ENCODE measurements at regions not wholly inside any gene's neighbourhood (a gene's known extent, or its start where the extent isn't known, plus 50 kb on each side); places are given as distances from the start of the nearest gene placed in this dataset.

GRCh38 chr1:37123276-37124115 is 89.2 kb upstream of the GRIK3 start:
- H3K4me1 ChIP-seq (ENCODE audit: control insufficient read depth in 1 of 2, insufficient read depth in 2 of 2, low read length in 2 of 2): no peaks in the 10 kb centered on the region
- no peak overlapping the region for H3K4me3 ChIP-seq (ENCODE audit: low read length in 2 of 2)
- ATAC-seq (ENCODE audit: low FRiP score): no peak
- no peak for DNase-seq
- intact Hi-C loops (cut with DNase I): no loop called here
- H3K36me3 ChIP-seq (ENCODE audit: control insufficient read depth in 1 of 2, insufficient read depth in 2 of 2, low read length in 1 of 2): no peaks in the 10 kb centered on the region
- WGBS, 2 donors: 60 to 68% methylated on average over 9 of the region's 9 CpGs
- peaks cover 10% of the 10 kb centered on the region for H3K9me3 ChIP-seq (ENCODE audit: control insufficient read depth, low read length)
- H3K27ac ChIP-seq (ENCODE audit: low read depth in 1 of 2, low read length in 2 of 2): no peak overlapping the region
- H3K27me3 ChIP-seq (ENCODE audit: control insufficient read depth in 1 of 2, insufficient read depth in 2 of 2, low read length in 1 of 2): no peaks in the 10 kb centered on the region

GRCh38 chr1:37124501-37124900 is 90.2 kb upstream of the GRIK3 start:
- no peak overlapping the region for H3K4me3 ChIP-seq (ENCODE audit: low read length in 2 of 2)
- H3K36me3 ChIP-seq (ENCODE audit: control insufficient read depth in 1 of 2, insufficient read depth in 2 of 2, low read length in 1 of 2): no peaks in the 10 kb centered on the region
- H3K27ac ChIP-seq (ENCODE audit: low read depth in 1 of 2, low read length in 2 of 2): no peak overlapping the region
- no peaks in the 10 kb centered on the region for H3K4me1 ChIP-seq (ENCODE audit: control insufficient read depth in 1 of 2, insufficient read depth in 2 of 2, low read length in 2 of 2)
- 43 to 45% methylated on average over 6 of the region's 6 CpGs for WGBS, 2 donors
- ATAC-seq (ENCODE audit: low FRiP score): no peak
- intact Hi-C loops (cut with DNase I): no loop called here
- DNase-seq: no peak
- no peaks in the 10 kb centered on the region for H3K27me3 ChIP-seq (ENCODE audit: control insufficient read depth in 1 of 2, insufficient read depth in 2 of 2, low read length in 1 of 2)
- peaks cover 10% of the 10 kb centered on the region for H3K9me3 ChIP-seq (ENCODE audit: control insufficient read depth, low read length)

- no peaks in the 10 kb centered on the region for H3K36me3 ChIP-seq (ENCODE audit: control insufficient read depth in 1 of 2, insufficient read depth in 2 of 2, low read length in 1 of 2)
- 65 to 68% methylated on average over 3 of the region's 3 CpGs for WGBS, 2 donors
Observed at GRCh38 chr1:37125295-37125694, 91.0 kb upstream of the GRIK3 start.

GRCh38 chr1:37127254-37127748 is 93.0 kb upstream of the GRIK3 start:
- 65 to 73% methylated on average over 3 of the region's 3 CpGs for WGBS, 2 donors
- no peak overlapping the region for H3K27ac ChIP-seq (ENCODE audit: low read depth in 1 of 2, low read length in 2 of 2)
- ATAC-seq (ENCODE audit: low FRiP score): no peak

More at GRCh38 chr1:37125295-37125694, 91.0 kb upstream of the GRIK3 start:
- intact Hi-C loops (cut with DNase I): no loop called here
- no peaks in the 10 kb centered on the region for H3K27me3 ChIP-seq (ENCODE audit: control insufficient read depth in 1 of 2, insufficient read depth in 2 of 2, low read length in 1 of 2)
- DNase-seq (no peak), ATAC-seq (ENCODE audit: low FRiP score) (no peak)
- H3K9me3 ChIP-seq (ENCODE audit: control insufficient read depth, low read length): peaks cover 10% of the 10 kb centered on the region
- no peak overlapping the region for H3K27ac ChIP-seq (ENCODE audit: low read depth in 1 of 2, low read length in 2 of 2)
- H3K4me3 ChIP-seq (ENCODE audit: low read length in 2 of 2): no peak overlapping the region
- H3K4me1 ChIP-seq (ENCODE audit: control insufficient read depth in 1 of 2, insufficient read depth in 2 of 2, low read length in 2 of 2): no peaks in the 10 kb centered on the region

GRCh38 chr1:37128091-37128490 is 93.8 kb upstream of the GRIK3 start:
- Histone ChIP-seq H3K27ac (ENCODE audit: low read depth in 1 of 2, low read length in 2 of 2) (no peak overlapping the region), H3K4me1 (ENCODE audit: control insufficient read depth in 1 of 2, insufficient read depth in 2 of 2, low read length in 2 of 2) (no peaks in the 10 kb centered on the region), H3K9me3 (ENCODE audit: control insufficient read depth, low read length) (peaks cover 2% of the 10 kb centered on the region), H3K27me3 (ENCODE audit: control insufficient read depth in 1 of 2, insufficient read depth in 2 of 2, low read length in 1 of 2) (no peaks in the 10 kb centered on the region), H3K36me3 (ENCODE audit: control insufficient read depth in 1 of 2, insufficient read depth in 2 of 2, low read length in 1 of 2) (no peaks in the 10 kb centered on the region), H3K4me3 (ENCODE audit: low read length in 2 of 2) (no peak overlapping the region)
- DNase-seq: no peak
- WGBS, 2 donors: 80 to 86% methylated on average over 6 of the region's 6 CpGs
- ATAC-seq (ENCODE audit: low FRiP score): no peak
- intact Hi-C loops (cut with DNase I): no loop called here

More at GRCh38 chr1:37127254-37127748, 93.0 kb upstream of the GRIK3 start:
- H3K36me3 ChIP-seq (ENCODE audit: control insufficient read depth in 1 of 2, insufficient read depth in 2 of 2, low read length in 1 of 2): no peaks in the 10 kb centered on the region
- intact Hi-C loops (cut with DNase I): no loop called here
- no peak overlapping the region for H3K4me3 ChIP-seq (ENCODE audit: low read length in 2 of 2)
- H3K4me1 ChIP-seq (ENCODE audit: control insufficient read depth in 1 of 2, insufficient read depth in 2 of 2, low read length in 2 of 2): no peaks in the 10 kb centered on the region
- DNase-seq: no peak
- no peaks in the 10 kb centered on the region for H3K27me3 ChIP-seq (ENCODE audit: control insufficient read depth in 1 of 2, insufficient read depth in 2 of 2, low read length in 1 of 2)
- peaks cover 8% of the 10 kb centered on the region for H3K9me3 ChIP-seq (ENCODE audit: control insufficient read depth, low read length)

- no peak for ATAC-seq (ENCODE audit: low FRiP score)
- Histone ChIP-seq H3K9me3 (ENCODE audit: control insufficient read depth, low read length) (no peaks in the 10 kb centered on the region), H3K27me3 (ENCODE audit: control insufficient read depth in 1 of 2, insufficient read depth in 2 of 2, low read length in 1 of 2) (peaks cover 0 to 2% of the 10 kb centered on the region in 2 donors), H3K27ac (ENCODE audit: low read depth in 1 of 2, low read length in 2 of 2) (no peak overlapping the region), H3K4me3 (ENCODE audit: low read length in 2 of 2) (no peak overlapping the region), H3K36me3 (ENCODE audit: control insufficient read depth in 1 of 2, insufficient read depth in 2 of 2, low read length in 1 of 2) (no peaks in the 10 kb centered on the region), H3K4me1 (ENCODE audit: control insufficient read depth in 1 of 2, insufficient read depth in 2 of 2, low read length in 2 of 2) (no peaks in the 10 kb centered on the region)
- intact Hi-C loops (cut with DNase I): no loop called here
- no peak for DNase-seq
- 61% methylated on average over 5 of the region's 5 CpGs for WGBS, 2 donors
Observed at GRCh38 chr1:37130221-37130948, 96.1 kb upstream of the GRIK3 start.

- H3K27ac ChIP-seq (ENCODE audit: low read depth in 1 of 2, low read length in 2 of 2): no peak overlapping the region
- ATAC-seq (ENCODE audit: low FRiP score) (no peak), DNase-seq (no peak)
- no peaks in the 10 kb centered on the region for H3K4me1 ChIP-seq (ENCODE audit: control insufficient read depth in 1 of 2, insufficient read depth in 2 of 2, low read length in 2 of 2)
- WGBS, 2 donors: 59 to 69% methylated on average over 5 of the region's 5 CpGs
- intact Hi-C loops (cut with DNase I): no loop called here
- peaks cover 0 to 2% of the 10 kb centered on the region in 2 donors for H3K27me3 ChIP-seq (ENCODE audit: control insufficient read depth in 1 of 2, insufficient read depth in 2 of 2, low read length in 1 of 2)
- H3K9me3 ChIP-seq (ENCODE audit: control insufficient read depth, low read length): no peaks in the 10 kb centered on the region
- H3K36me3 ChIP-seq (ENCODE audit: control insufficient read depth in 1 of 2, insufficient read depth in 2 of 2, low read length in 1 of 2): no peaks in the 10 kb centered on the region
- H3K4me3 ChIP-seq (ENCODE audit: low read length in 2 of 2): no peak overlapping the region
Observed at GRCh38 chr1:37131281-37131680, 97.0 kb upstream of the GRIK3 start.

- DNase-seq: no peak
- Histone ChIP-seq H3K36me3 (ENCODE audit: control insufficient read depth in 1 of 2, insufficient read depth in 2 of 2, low read length in 1 of 2) (no peaks in the 10 kb centered on the region), H3K4me1 (ENCODE audit: control insufficient read depth in 1 of 2, insufficient read depth in 2 of 2, low read length in 2 of 2) (no peaks in the 10 kb centered on the region), H3K27ac (ENCODE audit: low read depth in 1 of 2, low read length in 2 of 2) (no peak overlapping the region), H3K27me3 (ENCODE audit: control insufficient read depth in 1 of 2, insufficient read depth in 2 of 2, low read length in 1 of 2) (peaks cover 0 to 2% of the 10 kb centered on the region in 2 donors), H3K4me3 (ENCODE audit: low read length in 2 of 2) (no peak overlapping the region), H3K9me3 (ENCODE audit: control insufficient read depth, low read length) (no peaks in the 10 kb centered on the region)
- intact Hi-C loops (cut with DNase I): no loop called here
- 67 to 75% methylated on average over 19 of the region's 19 CpGs for WGBS, 2 donors
- ATAC-seq (ENCODE audit: low FRiP score): no peak
Observed at GRCh38 chr1:37133276-37134145, 99.2 kb upstream of the GRIK3 start.
